NOMO-1 (cell line): ENCODE measurements at regions not wholly inside any gene's neighbourhood (a gene's known extent, or its start where the extent isn't known, plus 50 kb on each side); places are given as distances from the start of the nearest gene placed in this dataset.
"Not testable (repeated sequence)": the region's sequence is repeated elsewhere in the genome, so short reads cannot be mapped to it uniquely, and the experiment has no call there.

Experiments
- DNase-seq, 2 experiments: peaks; one replicate each; lab custom pipeline; 2025; ENCODE audit not compliant: unreplicated experiment in 2 of 2; lab: John Stamatoyannopoulos, UW

- no peak for DNase-seq
Measured at GRCh38 chr13:53266757-53267156, 238.1 kb downstream of the OLFM4 start.

- no peak for DNase-seq
Measured at GRCh38 chr13:53269634-53270033, 241.0 kb downstream of the OLFM4 start.

GRCh38 chr13:53272873-53273272 lies 244.3 kb downstream of the OLFM4 start:
- no peak for DNase-seq

- no peak for DNase-seq
Measured at GRCh38 chr13:53276265-53276664, 247.7 kb downstream of the OLFM4 start.

GRCh38 chr13:53281677-53282076 lies 253.1 kb downstream of the OLFM4 start:
- no peak for DNase-seq

GRCh38 chr13:53285896-53286430 lies 257.4 kb downstream of the OLFM4 start:
- no peak for DNase-seq

- DNase-seq = no peak
Measured at GRCh38 chr13:53298396-53298795, 269.8 kb downstream of the OLFM4 start.

DNA sequence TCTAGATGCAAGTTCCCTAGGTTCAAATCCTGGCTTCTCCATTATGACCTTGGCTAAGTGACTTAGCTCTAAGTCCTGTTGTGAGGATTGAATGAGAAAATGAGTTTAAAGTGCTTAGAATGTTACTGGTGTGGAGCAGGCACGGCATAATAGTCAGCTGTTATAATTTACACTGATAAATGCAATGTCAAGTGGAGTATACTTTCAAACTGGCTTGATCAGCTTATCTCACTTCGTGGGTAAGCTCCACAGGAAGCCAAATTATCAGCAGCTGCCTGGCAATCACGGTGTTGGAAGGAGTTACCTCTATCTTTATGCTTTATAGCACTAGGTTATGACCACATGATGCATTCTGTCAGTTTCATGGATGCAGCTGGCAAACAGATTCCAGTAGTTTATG lies 272.8 kb downstream of the OLFM4 start:
- DNase-seq = no peak

- DNase-seq = not testable (repeated sequence)
Measured at GRCh38 chr13:53305419-53305818, 276.8 kb downstream of the OLFM4 start.

DNA sequence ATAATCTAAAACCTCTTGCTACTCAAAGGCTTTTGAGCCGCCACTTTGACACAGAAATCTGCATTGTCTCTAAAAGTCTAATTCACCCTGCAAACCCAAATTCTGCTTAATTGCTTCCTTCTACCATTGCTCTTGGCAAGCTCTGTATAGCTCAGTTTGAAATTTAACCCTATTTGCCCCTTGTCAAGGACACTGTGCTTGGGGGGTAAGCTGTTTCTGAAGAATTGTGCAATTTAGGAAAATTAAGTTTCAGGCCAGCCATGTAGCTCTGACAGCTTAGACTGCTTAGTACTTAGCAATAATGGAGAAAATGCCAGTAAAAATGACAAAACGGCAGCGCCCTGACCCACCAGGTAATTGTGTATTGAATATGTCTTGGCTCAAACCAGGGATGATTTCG lies 282.2 kb downstream of the OLFM4 start:
- DNase-seq = no peak

DNA sequence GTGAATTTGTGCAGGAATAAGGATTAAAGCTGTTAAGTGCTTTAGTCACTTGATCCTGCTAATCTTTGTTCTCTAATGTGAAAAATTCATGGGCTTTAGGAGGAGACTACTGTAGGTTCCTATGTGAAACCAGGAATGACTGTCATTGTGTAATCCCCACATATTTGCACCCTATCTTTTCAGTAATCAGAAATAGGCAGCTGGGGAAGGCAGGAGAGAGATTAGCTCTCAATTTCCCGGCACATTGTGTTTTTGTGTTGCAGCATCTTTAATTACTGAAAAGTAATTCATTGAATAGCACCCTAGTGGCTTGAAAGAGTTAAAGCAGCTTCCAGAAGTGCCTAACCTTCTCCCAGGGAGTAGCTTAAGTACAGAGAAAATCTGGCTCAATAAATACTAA lies 282.9 kb downstream of the OLFM4 start:
- DNase-seq = no peak

DNA sequence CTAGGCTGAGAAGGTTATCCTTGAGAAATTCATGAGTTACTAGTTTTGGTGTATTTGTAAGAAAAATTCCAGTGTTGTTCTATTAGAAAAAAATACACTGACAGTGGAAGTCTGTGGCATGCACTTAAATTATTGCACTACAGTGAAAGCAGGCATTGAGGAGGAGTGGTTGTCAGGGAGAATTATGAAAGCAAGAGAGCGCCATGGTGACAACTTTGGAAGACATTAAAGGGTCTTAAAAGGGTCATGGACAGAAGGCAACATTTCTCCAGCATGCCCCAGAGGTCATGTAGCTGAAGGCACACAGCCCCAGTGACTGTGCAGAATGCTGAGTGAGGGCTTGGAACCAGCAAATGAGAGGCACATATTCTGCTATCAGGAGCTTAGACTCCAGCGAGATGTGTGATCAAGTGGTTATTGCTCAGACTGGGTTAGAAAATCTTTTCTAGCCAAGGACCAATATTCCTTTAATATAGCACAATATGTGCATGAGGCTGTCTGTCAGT lies 292.7 kb downstream of the OLFM4 start:
- no peak for DNase-seq

DNA sequence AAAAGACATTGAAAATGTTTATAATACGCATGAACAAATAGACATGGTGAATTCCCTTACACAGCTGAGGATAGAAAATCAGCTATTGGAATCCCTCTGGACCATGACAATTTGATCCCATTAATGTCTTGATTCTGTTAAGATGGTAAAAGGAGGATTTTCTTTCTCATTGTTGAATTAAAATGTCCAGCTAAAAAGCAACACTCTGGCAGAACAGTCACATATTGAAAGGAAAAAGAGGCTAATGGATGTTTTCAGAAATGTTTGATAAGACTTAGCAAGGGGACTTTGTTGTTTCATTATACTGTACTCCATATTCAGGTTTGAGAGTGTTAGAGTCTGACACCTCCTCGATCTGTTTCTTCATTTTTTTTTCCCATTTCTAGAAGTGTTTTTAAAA lies 296.0 kb downstream of the OLFM4 start:
- no peak for DNase-seq

DNA sequence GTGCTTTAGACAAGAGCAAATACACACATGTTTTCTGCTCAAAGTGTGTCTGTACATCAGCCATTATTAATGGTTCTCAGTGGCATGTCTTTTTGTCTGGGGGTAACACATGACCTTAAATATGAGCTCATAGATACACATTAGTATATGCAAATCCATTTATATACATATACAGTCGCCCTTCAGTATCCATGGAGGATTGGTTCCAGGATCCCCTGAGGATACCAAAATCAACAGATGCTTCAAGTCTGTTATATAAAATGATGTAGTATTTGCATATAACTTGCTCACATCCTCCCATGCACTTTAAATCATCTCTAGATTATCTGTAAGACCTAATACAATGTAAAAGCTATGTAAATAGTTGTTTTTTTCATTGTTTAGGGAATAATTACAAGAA lies 298.1 kb downstream of the OLFM4 start:
- no peak for DNase-seq

GRCh38 chr13:53327680-53328315 lies 299.2 kb downstream of the OLFM4 start:
- no peak for DNase-seq

GRCh38 chr13:53336441-53337160 lies 308.0 kb downstream of the OLFM4 start:
- DNase-seq = no peak

GRCh38 chr13:53338760-53339159 lies 310.1 kb downstream of the OLFM4 start:
- no peak for DNase-seq

- DNase-seq = no peak
Measured at GRCh38 chr13:53340505-53341143, 312.0 kb downstream of the OLFM4 start.

GRCh38 chr13:53341144-53341510 lies 312.5 kb downstream of the OLFM4 start:
- no peak for DNase-seq

DNA sequence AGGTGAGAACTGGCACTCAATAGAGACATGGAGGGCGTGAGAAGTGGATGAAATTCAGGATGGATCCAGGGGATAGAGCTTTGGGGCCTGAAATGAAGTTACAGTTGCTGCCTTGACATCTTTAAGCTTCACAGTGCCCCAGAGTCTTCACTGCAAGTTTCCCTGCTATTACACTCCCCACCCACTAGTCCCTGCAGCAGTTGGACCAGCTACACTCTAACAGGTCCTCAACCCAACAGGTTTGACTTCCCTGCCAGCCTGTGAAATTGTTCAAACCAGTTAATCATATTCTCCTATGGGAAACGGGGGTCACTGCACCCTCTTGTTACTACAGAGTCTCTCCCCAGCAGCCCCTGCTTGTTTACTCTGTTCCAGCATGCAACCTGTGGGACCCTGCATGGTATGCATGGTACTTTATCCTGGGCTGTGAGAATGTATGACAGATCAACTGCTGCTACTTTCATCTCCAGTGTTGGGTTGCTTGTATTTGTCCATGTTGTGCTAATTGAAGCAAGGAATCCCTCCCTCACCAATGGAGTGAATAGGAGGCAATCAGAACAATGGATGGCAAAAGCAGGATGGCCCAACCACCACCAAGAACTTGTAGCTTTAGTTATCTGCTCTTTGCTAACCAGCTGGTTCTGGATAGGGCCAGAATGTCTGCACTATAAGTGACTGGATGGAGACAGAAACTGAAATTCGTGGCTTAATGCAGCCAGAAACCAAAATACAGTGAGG lies 314.2 kb downstream of the OLFM4 start:
- no peak for DNase-seq

GRCh38 chr13:53343361-53343744 lies 314.7 kb downstream of the OLFM4 start:
- DNase-seq = no peak
